Tibial nerve (tissue), 4 donors: ENCODE measurements at regions not wholly inside any gene's neighbourhood (a gene's known extent, or its start where the extent isn't known, plus 50 kb on each side); places are given as distances from the start of the nearest gene placed in this dataset.

Experiments used
- EP300 ChIP-seq, 2 donors: sonication (generic); formaldehyde crosslinking; IDR thresholded peaks; one replicate each; pipeline ENCODE4 v1.6.1; 2017; ENCODE audit warnings: antibody characterized with exemption in 2 of 2, mild to moderate bottlenecking in 1 of 2
- POLR2A ChIP-seq, 2 donors: fragments of 450-650 bp; IDR thresholded peaks; one replicate each; pipeline ENCODE4 v1.6.1; 2017; ENCODE audit warnings: antibody characterized with exemption in 2 of 2, mild to moderate bottlenecking in 2 of 2, moderate library complexity in 2 of 2
- TF ChIP-seq, protein P1 (sequence below), 5 experiments: fragments of 200-600 bp in 3 of 5; fragments of 450-650 bp in 2 of 5; sonication (generic) in 3 of 5; IDR thresholded peaks; one replicate each; pipeline ENCODE4 v1.5.1; 2016 to 2019; ENCODE audit warnings: antibody characterized with exemption in 5 of 5, mild to moderate bottlenecking in 3 of 5, moderate library complexity in 2 of 5

DNA sequence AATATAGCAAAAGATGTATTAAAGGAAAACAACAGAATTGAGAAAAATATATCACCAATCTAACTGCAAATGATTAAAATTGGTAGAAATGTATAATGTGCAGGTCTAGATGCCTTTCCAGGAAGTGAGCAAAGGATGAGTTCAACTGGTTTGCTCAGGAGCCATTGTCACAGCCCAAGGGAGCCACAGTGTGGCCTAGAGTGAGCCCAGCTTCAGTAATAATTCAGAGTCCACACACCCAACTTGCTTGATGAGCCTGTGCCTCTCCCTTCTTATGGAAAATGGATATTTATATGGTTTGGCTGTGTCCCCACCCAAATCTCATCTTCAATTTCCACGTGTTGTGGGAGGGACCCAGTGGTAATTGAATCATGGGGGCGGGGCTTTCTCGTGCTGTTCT lies 92.2 kb upstream of the ASAP2 start:
- TF ChIP-seq, protein P1, sequence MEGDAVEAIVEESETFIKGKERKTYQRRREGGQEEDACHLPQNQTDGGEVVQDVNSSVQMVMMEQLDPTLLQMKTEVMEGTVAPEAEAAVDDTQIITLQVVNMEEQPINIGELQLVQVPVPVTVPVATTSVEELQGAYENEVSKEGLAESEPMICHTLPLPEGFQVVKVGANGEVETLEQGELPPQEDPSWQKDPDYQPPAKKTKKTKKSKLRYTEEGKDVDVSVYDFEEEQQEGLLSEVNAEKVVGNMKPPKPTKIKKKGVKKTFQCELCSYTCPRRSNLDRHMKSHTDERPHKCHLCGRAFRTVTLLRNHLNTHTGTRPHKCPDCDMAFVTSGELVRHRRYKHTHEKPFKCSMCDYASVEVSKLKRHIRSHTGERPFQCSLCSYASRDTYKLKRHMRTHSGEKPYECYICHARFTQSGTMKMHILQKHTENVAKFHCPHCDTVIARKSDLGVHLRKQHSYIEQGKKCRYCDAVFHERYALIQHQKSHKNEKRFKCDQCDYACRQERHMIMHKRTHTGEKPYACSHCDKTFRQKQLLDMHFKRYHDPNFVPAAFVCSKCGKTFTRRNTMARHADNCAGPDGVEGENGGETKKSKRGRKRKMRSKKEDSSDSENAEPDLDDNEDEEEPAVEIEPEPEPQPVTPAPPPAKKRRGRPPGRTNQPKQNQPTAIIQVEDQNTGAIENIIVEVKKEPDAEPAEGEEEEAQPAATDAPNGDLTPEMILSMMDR (IDR thresholded peaks at IDR 0.05), result no peak
- TF ChIP-seq POLR2A (IDR thresholded peaks at IDR 0.05) (no peak), EP300 (IDR thresholded peaks at IDR 0.05) (no peak)
